GM12865 (cell line): ENCODE measurements at regions not wholly inside any gene's neighbourhood (a gene's known extent, or its start where the extent isn't known, plus 50 kb on each side); places are given as distances from the start of the nearest gene placed in this dataset.

Experiments used
- DNase-seq: peaks from one replicate; pipeline ENCODE4 v3.0.0; 2010; ENCODE audit warnings: low read depth
- H3K4me3 ChIP-seq: 2 replicates; pipeline ENCODE4 v1.5.1; 2011; ENCODE audit warnings: mild to moderate bottlenecking, low read depth, low read length, control low read depth
- TF ChIP-seq, protein P1 (sequence below): IDR thresholded peaks from 2 replicates; pipeline ENCODE4 v1.5.1; 2011; ENCODE audit warnings: low read length, control low read depth, low read depth, inconsistent platforms; ENCODE audit not compliant: insufficient read depth; ENCODE audit errors: missing control alignments

DNA sequence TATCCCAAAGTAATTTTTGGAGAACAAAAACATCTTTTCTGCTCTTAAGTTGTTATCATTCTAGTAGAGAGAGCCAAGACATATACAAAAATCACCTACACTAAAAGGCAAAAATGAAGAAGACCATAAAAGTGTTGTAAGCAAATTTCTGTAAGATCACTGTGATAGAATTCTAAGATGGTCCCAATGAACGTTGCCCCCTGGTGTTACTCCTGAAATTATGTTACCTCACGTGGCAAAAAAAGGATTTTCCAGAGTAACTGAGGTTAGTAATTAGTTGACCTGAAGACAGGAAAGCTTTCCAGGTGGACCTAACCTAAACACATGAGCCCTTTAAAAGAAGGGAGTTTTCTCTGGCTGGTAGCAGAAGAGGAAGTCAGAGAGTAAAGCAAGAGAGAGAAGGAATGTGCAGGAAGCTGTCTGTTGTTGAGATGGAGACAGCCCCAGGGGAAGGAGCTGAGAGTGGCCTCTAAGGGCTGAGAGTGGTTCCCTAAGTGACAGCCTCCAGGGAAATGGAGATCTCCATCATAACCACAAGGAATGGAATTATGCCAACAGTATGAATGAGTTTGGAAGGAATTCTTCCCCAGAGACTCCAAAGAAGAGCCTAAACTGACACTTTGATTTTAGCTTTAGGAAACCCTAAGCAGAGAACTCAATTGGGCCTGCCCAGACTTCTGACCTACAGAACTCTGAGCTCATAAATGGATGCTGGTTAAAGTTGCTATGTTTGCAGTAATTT is 205.9 kb downstream of the CD47 start:
- no peak for DNase-seq
- H3K4me3 ChIP-seq, result no peak overlapping the region
- TF ChIP-seq, protein P1, sequence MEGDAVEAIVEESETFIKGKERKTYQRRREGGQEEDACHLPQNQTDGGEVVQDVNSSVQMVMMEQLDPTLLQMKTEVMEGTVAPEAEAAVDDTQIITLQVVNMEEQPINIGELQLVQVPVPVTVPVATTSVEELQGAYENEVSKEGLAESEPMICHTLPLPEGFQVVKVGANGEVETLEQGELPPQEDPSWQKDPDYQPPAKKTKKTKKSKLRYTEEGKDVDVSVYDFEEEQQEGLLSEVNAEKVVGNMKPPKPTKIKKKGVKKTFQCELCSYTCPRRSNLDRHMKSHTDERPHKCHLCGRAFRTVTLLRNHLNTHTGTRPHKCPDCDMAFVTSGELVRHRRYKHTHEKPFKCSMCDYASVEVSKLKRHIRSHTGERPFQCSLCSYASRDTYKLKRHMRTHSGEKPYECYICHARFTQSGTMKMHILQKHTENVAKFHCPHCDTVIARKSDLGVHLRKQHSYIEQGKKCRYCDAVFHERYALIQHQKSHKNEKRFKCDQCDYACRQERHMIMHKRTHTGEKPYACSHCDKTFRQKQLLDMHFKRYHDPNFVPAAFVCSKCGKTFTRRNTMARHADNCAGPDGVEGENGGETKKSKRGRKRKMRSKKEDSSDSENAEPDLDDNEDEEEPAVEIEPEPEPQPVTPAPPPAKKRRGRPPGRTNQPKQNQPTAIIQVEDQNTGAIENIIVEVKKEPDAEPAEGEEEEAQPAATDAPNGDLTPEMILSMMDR, result no peak

DNA sequence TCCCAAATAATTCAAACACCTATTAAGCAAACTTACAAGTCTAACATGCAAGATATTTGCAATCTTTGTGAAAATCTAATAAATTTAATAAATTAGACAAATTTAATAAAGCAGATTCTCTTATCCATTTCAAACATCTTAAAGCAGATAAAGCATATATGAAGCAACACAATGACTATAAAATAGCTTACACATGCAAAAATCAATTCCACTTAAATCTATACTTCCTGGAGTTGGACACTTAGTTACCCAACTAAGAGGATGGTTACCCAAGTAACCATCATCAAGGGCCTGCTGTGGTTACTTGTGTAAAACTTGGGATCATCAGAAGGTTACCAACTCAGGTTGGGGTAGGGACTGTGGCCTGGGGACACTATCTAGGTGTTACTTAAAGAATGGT is 206.8 kb downstream of the CD47 start:
- no peak overlapping the region for H3K4me3 ChIP-seq
- DNase-seq, result no peak
- TF ChIP-seq, protein P1, result no peak

DNA sequence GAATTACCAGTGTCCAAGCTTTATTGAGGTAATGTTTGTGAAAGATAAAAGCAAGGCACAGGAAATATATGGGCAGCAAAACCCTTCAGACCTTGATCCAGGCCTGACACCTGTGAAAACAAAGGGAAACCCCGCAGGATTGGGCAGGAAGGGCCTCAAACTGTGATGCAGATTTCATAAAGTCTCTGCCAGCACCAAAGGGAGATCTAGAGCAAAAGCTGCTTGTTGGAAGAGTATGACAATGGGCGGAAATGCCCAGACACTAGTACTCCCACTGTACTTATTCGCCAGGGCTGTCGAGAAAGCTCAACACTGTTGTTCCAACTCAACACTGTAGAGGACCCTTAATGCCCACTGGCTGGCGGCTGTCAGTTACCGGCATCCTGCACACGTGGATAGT is 207.9 kb downstream of the CD47 start:
- DNase-seq, result no peak
- H3K4me3 ChIP-seq, result no peak overlapping the region
- TF ChIP-seq, protein P1, result no peak

DNA sequence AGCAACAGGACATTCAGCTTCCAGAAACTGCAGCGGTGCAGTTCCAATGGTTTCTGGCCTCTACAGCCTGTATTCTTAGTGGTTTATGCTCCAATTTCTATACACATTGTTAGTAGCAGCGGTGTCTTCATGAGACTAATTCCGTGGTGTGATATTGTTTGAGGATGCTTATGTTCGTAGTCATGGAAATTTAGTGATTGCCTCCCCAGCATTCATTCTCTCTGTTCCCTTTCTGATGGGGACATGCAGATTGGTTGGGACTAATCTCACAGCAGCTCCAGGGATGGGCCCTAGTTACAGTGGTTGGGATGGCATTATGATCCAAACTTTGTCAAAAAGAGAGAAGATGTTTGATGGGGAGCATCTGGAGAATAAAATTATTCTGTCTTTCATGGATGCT is 208.6 kb downstream of the CD47 start:
- TF ChIP-seq, protein P1, result no peak
- no peak for DNase-seq
- H3K4me3 ChIP-seq, result no peak overlapping the region

DNA sequence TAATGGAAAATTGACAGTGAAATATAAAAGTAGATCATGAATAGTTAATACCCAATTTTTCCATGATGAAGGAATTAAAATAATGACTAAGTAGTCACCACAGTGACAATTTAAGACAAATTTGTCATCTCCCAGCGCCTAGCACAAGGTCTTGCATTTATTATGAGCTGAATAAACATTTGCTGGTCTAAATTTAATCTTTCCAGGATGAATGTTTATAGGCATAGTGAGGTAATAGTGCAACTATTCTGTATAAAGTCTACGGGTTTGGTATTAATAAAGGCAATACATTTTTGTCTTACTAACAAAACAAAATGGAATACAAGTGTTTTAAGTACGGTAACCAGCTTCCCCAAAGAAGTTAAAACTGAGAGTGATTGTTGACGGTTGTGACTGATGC is 209.3 kb downstream of the CD47 start:
- TF ChIP-seq, protein P1, result no peak
- no peak overlapping the region for H3K4me3 ChIP-seq
- no peak for DNase-seq

DNA sequence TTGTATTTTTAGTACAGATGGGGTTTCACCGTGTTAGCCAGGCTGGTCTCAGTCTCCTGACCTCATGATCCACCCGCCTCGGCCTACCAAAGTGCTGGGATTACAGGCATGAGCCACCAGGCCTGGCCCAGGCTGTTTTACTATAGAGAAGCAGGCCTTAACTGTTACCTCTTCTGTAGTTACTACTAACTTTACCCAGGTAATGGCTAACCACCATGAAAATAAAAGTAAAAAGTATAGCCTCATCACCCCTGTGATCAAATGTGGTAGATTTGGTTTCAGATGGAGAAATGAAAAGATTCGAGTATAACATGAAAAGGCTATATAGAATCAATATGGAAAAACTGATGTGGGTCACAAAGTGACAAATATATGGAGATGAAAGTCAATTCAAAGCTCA is 210.1 kb downstream of the CD47 start:
- TF ChIP-seq, protein P1, result no peak
- H3K4me3 ChIP-seq, result no peak overlapping the region
- DNase-seq, result no peak

DNA sequence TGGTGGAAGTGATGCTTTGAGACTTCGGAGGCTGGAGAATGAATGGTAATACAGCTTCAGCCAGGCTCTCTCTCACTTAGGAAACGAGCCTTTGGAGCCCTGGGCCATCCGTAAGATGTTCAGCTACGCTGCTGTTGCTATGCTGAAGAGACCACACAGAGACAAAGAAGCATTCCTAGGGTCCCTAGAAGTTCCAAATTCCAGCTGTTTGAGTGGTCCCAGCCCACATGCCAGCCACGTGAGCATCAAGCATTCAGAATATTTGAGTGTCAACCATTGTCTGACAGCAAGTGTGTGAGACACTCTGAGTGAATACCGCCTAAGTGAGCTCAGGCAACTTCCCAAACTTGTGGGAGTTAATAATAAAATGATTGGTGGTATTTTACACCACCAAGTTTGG is 212.9 kb downstream of the CD47 start:
- DNase-seq, result no peak
- TF ChIP-seq, protein P1, result no peak

More for the DNA sequence above, 212.9 kb downstream of the CD47 start:
- no peak overlapping the region for H3K4me3 ChIP-seq
